PC-9 (cell line): ENCODE measurements at regions not wholly inside any gene's neighbourhood (a gene's known extent, or its start where the extent isn't known, plus 50 kb on each side); places are given as distances from the start of the nearest gene placed in this dataset.

ENCODE experiments used
- BruUV-seq: library from RNA; stranded (reverse); fragments of 400-500 nt; replicated peaks from 2 replicates; lab custom pipeline; 2021; lab: Mats Ljungman, UMichigan
- CTCF ChIA-PET: fragments of 300-600 bp; sonication (Branson Sonifier 250); formaldehyde crosslinking; loops from one replicate; lab custom pipeline; 2022; ENCODE audit warnings: antibody characterized with exemption; lab: Charles Lee
- POLR2A ChIA-PET: fragments of 300-600 bp; sonication (Branson Sonifier 250); formaldehyde crosslinking; loops from one replicate; lab custom pipeline; 2022; ENCODE audit warnings: antibody characterized with exemption; ENCODE audit not compliant: unreplicated experiment; lab: Charles Lee
- DNase-seq, 2 experiments: peaks; one replicate each; pipeline versions ENCODE4 v3.0.0 to v3.0.0-alpha.2; 2015 to 2022; ENCODE audit warnings: mixed read lengths in 1 of 2
- H2AFZ ChIP-seq: fragments of 200-600 bp; sonication (generic); 2 replicates; pipeline ENCODE4 v1.8.1; 2017; ENCODE audit warnings: antibody characterized with exemption
- H3F3A ChIP-seq: fragments of 200-600 bp; sonication (generic); 2 replicates; pipeline ENCODE4 v1.8.1; 2017; ENCODE audit warnings: antibody characterized with exemption, mild to moderate bottlenecking, low read depth; ENCODE audit not compliant: insufficient read depth
- H3K27ac ChIP-seq: fragments of 200-600 bp; sonication (generic); 2 replicates; pipeline ENCODE4 v1.6.1; 2016; ENCODE audit warnings: mixed run types
- H3K27me3 ChIP-seq: fragments of 200-600 bp; sonication (generic); 2 replicates; pipeline ENCODE4 v1.6.1; 2016; ENCODE audit warnings: low read depth, mixed run types; ENCODE audit not compliant: insufficient read depth
- H3K36me3 ChIP-seq: fragments of 200-600 bp; sonication (generic); 2 replicates; pipeline ENCODE4 v1.6.1; 2016; ENCODE audit warnings: low read depth, mixed run types
- H3K4me1 ChIP-seq: fragments of 200-600 bp; sonication (generic); replicated peaks from 2 replicates; pipeline ENCODE4 v1.6.1; 2016; ENCODE audit warnings: mixed run types; ENCODE audit not compliant: insufficient read depth
- H3K4me2 ChIP-seq: fragments of 200-600 bp; sonication (generic); 2 replicates; pipeline ENCODE4 v1.6.1; 2017; ENCODE audit warnings: mixed run types
- H3K4me3 ChIP-seq: fragments of 200-600 bp; sonication (generic); 2 replicates; pipeline ENCODE4 v1.6.1; 2016; ENCODE audit warnings: mixed run types
- H3K79me2 ChIP-seq: fragments of 200-600 bp; sonication (generic); 2 replicates; pipeline ENCODE4 v1.6.1; 2017; ENCODE audit warnings: low read depth, mixed run types
- H3K9me2 ChIP-seq: fragments of 200-600 bp; sonication (generic); 2 replicates; pipeline ENCODE4 v1.8.1; 2017; ENCODE audit warnings: mild to moderate bottlenecking; ENCODE audit not compliant: insufficient read depth
- H3K9me3 ChIP-seq: fragments of 200-600 bp; sonication (generic); 2 replicates; pipeline ENCODE4 v1.8.1; 2016; ENCODE audit warnings: low read depth; ENCODE audit not compliant: insufficient read depth
- H4K20me1 ChIP-seq: fragments of 200-600 bp; sonication (generic); 2 replicates; pipeline ENCODE4 v1.8.1; 2017; ENCODE audit not compliant: insufficient read depth
- CTCF ChIP-seq: fragments of 200-600 bp; sonication (generic); conservative IDR thresholded peaks from 2 replicates; pipeline ENCODE4 v1.6.1; 2017; ENCODE audit warnings: mixed run types, antibody characterized with exemption, mild to moderate bottlenecking, moderate library complexity
- EZH2 ChIP-seq: fragments of 200-600 bp; sonication (generic); IDR thresholded peaks from 2 replicates; pipeline ENCODE4 v1.8.0; 2017; ENCODE audit warnings: antibody characterized with exemption, low read depth
- intact Hi-C: fragments of 100-400 bp; cut with micrococcal nuclease; formaldehyde crosslinking; loops from one replicate; pipeline ENCODE4 v1.10.0; 2022; ENCODE audit not compliant: unreplicated experiment

- BruUV-seq: no TSS peak
- intact Hi-C loops: no loop called here
Observed at GRCh38 chr13:33735276-33735675, 82.7 kb upstream of the RFC3 start.

DNA sequence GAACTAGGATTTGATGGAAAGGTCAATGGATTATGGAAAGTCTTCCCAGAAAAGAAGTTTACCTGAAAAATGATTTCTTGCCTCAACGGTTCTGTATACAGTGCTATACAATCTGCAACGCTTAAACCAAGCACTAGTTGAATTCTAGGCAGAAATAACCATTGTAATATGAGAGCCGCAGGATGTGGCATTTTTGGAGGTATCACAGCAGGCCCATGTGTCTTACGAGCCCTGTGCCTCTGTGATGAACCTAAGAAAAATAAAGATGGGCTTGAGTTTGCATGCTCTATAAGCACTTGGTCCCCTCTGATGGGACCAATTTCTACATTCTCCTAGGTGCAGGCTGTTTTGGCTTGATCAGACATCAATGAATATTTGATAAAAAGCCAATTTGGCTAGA, 78.7 kb upstream of the RFC3 start:
- H3K36me3 ChIP-seq: no peaks in the 10 kb centered on the region
- ChIA-PET CTCF (no interaction called here), POLR2A (no interaction called here)
- no peaks in the 10 kb centered on the region for H3K79me2 ChIP-seq
- no peak overlapping the region for H3K27ac ChIP-seq
- intact Hi-C loops: no loop called here
- H3F3A ChIP-seq: no peaks in the 10 kb centered on the region
- no peaks in the 10 kb centered on the region for H3K9me2 ChIP-seq
- TF ChIP-seq CTCF: no peak
- no peak for TF ChIP-seq EZH2
- no peaks in the 10 kb centered on the region for H3K9me3 ChIP-seq
- H4K20me1 ChIP-seq: no peaks in the 10 kb centered on the region
- H3K4me3 ChIP-seq: no peak overlapping the region
- no TSS peak for BruUV-seq
- no peak for DNase-seq
- H2AFZ ChIP-seq: no peak overlapping the region
- 0 out of 2 replicates have a peak, but pooled peaks cover 4% of the 10 kb centered on the region for H3K4me1 ChIP-seq
- H3K27me3 ChIP-seq: no peaks in the 10 kb centered on the region
- H3K4me2 ChIP-seq: no peak overlapping the region

More at GRCh38 chr13:33735276-33735675, 82.7 kb upstream of the RFC3 start:
- Histone ChIP-seq H3K9me3 (no peaks in the 10 kb centered on the region), H3K79me2 (no peaks in the 10 kb centered on the region), H3K4me2 (no peak overlapping the region), H3K4me1 (no peaks in the 10 kb centered on the region), H3F3A (no peaks in the 10 kb centered on the region), H3K4me3 (no peak overlapping the region), H2AFZ (no peak overlapping the region), H3K27ac (no peak overlapping the region), H4K20me1 (no peaks in the 10 kb centered on the region), H3K27me3 (no peaks in the 10 kb centered on the region), H3K9me2 (no peaks in the 10 kb centered on the region), H3K36me3 (no peaks in the 10 kb centered on the region)
- POLR2A ChIA-PET: no interaction called here
- DNase-seq: no peak
- CTCF ChIA-PET: no interaction called here
- TF ChIP-seq CTCF (no peak), EZH2 (no peak)

DNA sequence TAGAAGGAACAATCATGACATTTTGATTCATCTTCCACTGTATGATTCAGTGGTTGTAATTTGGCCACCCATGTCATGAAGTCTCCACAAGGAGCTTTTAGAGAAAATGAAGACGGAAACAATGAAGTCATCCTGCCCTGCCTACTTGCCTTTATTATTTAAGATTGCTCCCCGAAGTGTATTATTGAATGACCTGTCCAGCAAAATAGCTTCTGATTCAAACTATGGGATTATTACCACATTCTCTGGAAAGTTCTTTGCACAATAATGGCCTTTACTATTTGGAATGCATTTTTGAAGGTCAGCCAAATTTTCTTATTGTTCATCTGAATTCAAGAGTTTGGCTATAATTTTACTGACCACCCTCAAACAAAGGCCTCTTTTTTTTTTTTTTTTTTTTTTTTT, 77.8 kb upstream of the RFC3 start:
- POLR2A ChIA-PET: interaction anchor here (0.6 kb wide), 1 partner anchor 60 kb away, joined by 3 read pairs; no protein-coding TSS in a partner anchor

More for the DNA sequence above, 77.8 kb upstream of the RFC3 start:
- no peak for DNase-seq
- Histone ChIP-seq H3K27ac (no peak overlapping the region), H3F3A (no peaks in the 10 kb centered on the region), H2AFZ (no peak overlapping the region), H3K4me1 (0 out of 2 replicates have a peak, but pooled peaks cover 4% of the 10 kb centered on the region), H3K79me2 (no peaks in the 10 kb centered on the region), H3K4me2 (no peak overlapping the region), H3K9me2 (no peaks in the 10 kb centered on the region), H4K20me1 (no peaks in the 10 kb centered on the region), H3K4me3 (no peak overlapping the region), H3K27me3 (no peaks in the 10 kb centered on the region), H3K36me3 (no peaks in the 10 kb centered on the region), H3K9me3 (no peaks in the 10 kb centered on the region)
- BruUV-seq: no TSS peak
- intact Hi-C loops: no loop called here
- CTCF ChIA-PET: no interaction called here
- TF ChIP-seq CTCF: no peak
- no peak for TF ChIP-seq EZH2
